GM12878 (cell line): ENCODE measurements at regions not wholly inside any gene's neighbourhood (a gene's known extent, or its start where the extent isn't known, plus 50 kb on each side); places are given as distances from the start of the nearest gene placed in this dataset.

Experiments used
- ATAC-seq: fragments of 200-7000 bp; cut with Tn5 transposase; 3 replicates; pipeline ENCODE4 v1.9.1; 2020; ENCODE audit warnings: mild to moderate bottlenecking, moderate library complexity
- BruUV-seq: library from RNA; stranded (reverse); fragments of 400-500 nt; replicated peaks from 2 replicates; lab custom pipeline; 2021; lab: Mats Ljungman, UMichigan
- CTCF ChIA-PET: fragments of 300-600 bp; sonication (Branson Sonifier 250); formaldehyde crosslinking; extraction: SDS; loops from one replicate; lab custom pipeline; 2021; ENCODE audit warnings: inconsistent platforms; lab: Yijun Ruan, JAX
- POLR2A ChIA-PET: fragments of 350-600 bp; formaldehyde crosslinking; extraction: SDS; loops from one replicate; lab custom pipeline; 2021; ENCODE audit warnings: inconsistent platforms; lab: Charles Lee
- RAD21 ChIA-PET: fragments of 300-600 bp; sonication (Branson Sonifier 250); formaldehyde crosslinking; loops from one replicate; lab custom pipeline; 2023; ENCODE audit warnings: antibody characterized with exemption; ENCODE audit not compliant: unreplicated experiment; lab: Charles Lee
- SMC1A ChIA-PET: fragments of 300-600 bp; sonication (Branson Sonifier 250); formaldehyde crosslinking; loops from one replicate; lab custom pipeline; 2023; ENCODE audit not compliant: unreplicated experiment, uncharacterized antibody; lab: Charles Lee
- DNase-seq: peaks from one replicate; pipeline ENCODE4 v3.0.0-alpha.2; 2011; ENCODE audit warnings: low read depth, low spot score
- FAIRE-seq: peaks from 3 replicates; lab custom pipeline; 2011; peaks lifted over from hg19 to GRCh38; lab: Jason Lieb, UNC
- H2AFZ ChIP-seq: 2 replicates; pipeline ENCODE4 v1.6.0; 2011; ENCODE audit warnings: low read depth, low read length, control low read depth; ENCODE audit not compliant: control insufficient read depth
- H3K27ac ChIP-seq: 2 replicates; pipeline ENCODE4 v1.5.1; 2011; ENCODE audit warnings: control low read depth; ENCODE audit not compliant: control insufficient read depth, insufficient read depth
- H3K27me3 ChIP-seq, 2 experiments: replicated peaks in 1 of 2; 2 replicates each; pipeline versions ENCODE4 v1.6.0 to v1.6.1; 2011; ENCODE audit warnings: low read length in 1 of 2; ENCODE audit not compliant: control insufficient read depth in 2 of 2, insufficient read depth in 2 of 2
- H3K36me3 ChIP-seq, 2 experiments: 2 replicates each; pipeline ENCODE4 v1.5.1; 2011; ENCODE audit warnings: low read length in 1 of 2; ENCODE audit not compliant: control insufficient read depth in 2 of 2, insufficient read depth in 2 of 2
- H3K4me1 ChIP-seq: 2 replicates; pipeline ENCODE4 v1.6.1; 2011; ENCODE audit warnings: mild to moderate bottlenecking, low read length, moderate library complexity, mixed read lengths; ENCODE audit not compliant: control insufficient read depth, insufficient read depth
- H3K4me2 ChIP-seq: 2 replicates; pipeline ENCODE4 v1.6.0; 2011; ENCODE audit warnings: control low read depth; ENCODE audit not compliant: control insufficient read depth, insufficient read depth
- H3K4me3 ChIP-seq: fragments of 200-600 bp; sonication (generic); 2 replicates; pipeline ENCODE4 v1.5.1; 2016
- H3K79me2 ChIP-seq: 2 replicates; pipeline ENCODE4 v1.6.0; 2011; ENCODE audit warnings: low read length; ENCODE audit not compliant: control insufficient read depth, insufficient read depth
- H3K9ac ChIP-seq: 2 replicates; pipeline ENCODE4 v1.8.0; 2011; ENCODE audit warnings: low read length, control low read depth, mixed read lengths; ENCODE audit not compliant: control insufficient read depth, insufficient read depth
- H3K9me3 ChIP-seq: replicated peaks from 3 replicates; pipeline ENCODE4 v1.5.1; 2011; ENCODE audit warnings: mild to moderate bottlenecking, low read length; ENCODE audit not compliant: control insufficient read depth, insufficient read depth
- H4K20me1 ChIP-seq: 2 replicates; pipeline ENCODE4 v1.6.0; 2011; ENCODE audit not compliant: control insufficient read depth, insufficient read depth
- BHLHE40 ChIP-seq, 2 experiments: fragments of 450-650 bp in 1 of 2; IDR thresholded peaks; 2 replicates each; pipeline ENCODE4 v1.6.1; 2011 to 2017; ENCODE audit warnings: low read depth in 2 of 2, borderline replicate concordance in 1 of 2, improper control_type of control experiment in 1 of 2, low read length in 1 of 2, mild to moderate bottlenecking in 1 of 2
- BRCA1 ChIP-seq: IDR thresholded peaks from 2 replicates; pipeline ENCODE4 v1.6.1; 2011; ENCODE audit warnings: low read depth, low read length, improper control_type of control experiment
- CBX5 ChIP-seq: sonication (generic); IDR thresholded peaks from 2 replicates; pipeline ENCODE4 v1.6.1; 2016; ENCODE audit warnings: low read depth, moderate library complexity, mild to moderate bottlenecking, inconsistent platforms
- MXI1 ChIP-seq: fragments of 150-350 bp; IDR thresholded peaks from 2 replicates; pipeline ENCODE4 v1.6.1; 2011; ENCODE audit warnings: low read depth, mild to moderate bottlenecking, inconsistent platforms, low read length, improper control_type of control experiment
- NR2C2 ChIP-seq: IDR thresholded peaks from 2 replicates; pipeline ENCODE4 v1.6.1; 2011; ENCODE audit warnings: borderline replicate concordance, low read depth; ENCODE audit not compliant: control insufficient read depth, insufficient read length
- PAX8 ChIP-seq: fragments of 450-650 bp; IDR thresholded peaks from 2 replicates; pipeline ENCODE4 v1.6.1; 2017; ENCODE audit warnings: mild to moderate bottlenecking, moderate library complexity
- TCF12 ChIP-seq: IDR thresholded peaks from 2 replicates; pipeline ENCODE4 v1.6.1; 2011; ENCODE audit warnings: low read depth, mild to moderate bottlenecking, low read length
- ZBED1 ChIP-seq: IDR thresholded peaks from 2 replicates; pipeline ENCODE4 v1.6.1; 2016; ENCODE audit warnings: borderline replicate concordance
- ZBTB40 ChIP-seq: fragments of 450-650 bp; IDR thresholded peaks from 2 replicates; pipeline ENCODE4 v1.6.1; 2016; ENCODE audit warnings: mild to moderate bottlenecking, moderate library complexity, borderline replicate concordance
- WGBS: methylation state at CpG from one replicate; pipeline ENCODE4 v1.1.6; 2016; ENCODE audit warnings: low lambda C conversion rate; ENCODE audit not compliant: insufficient replicate concordance, insufficient coverage; ENCODE audit errors: missing lambda C conversion rate; 5-methylcytosine and 5-hydroxymethylcytosine counted together
- in situ Hi-C: fragments of 300-500 bp; cut with MboI; formaldehyde crosslinking; loops from 9 replicates; pipeline ENCODE4 v1.14.3; 2018; ENCODE audit warnings: mixed read lengths
- intact Hi-C: fragments of 100-400 bp; cut with micrococcal nuclease; formaldehyde crosslinking; loops from one replicate; pipeline ENCODE4 v1.14.2; 2022; ENCODE audit not compliant: unreplicated experiment
- TF ChIP-seq, protein P1 (sequence below): IDR thresholded peaks from 2 replicates; pipeline ENCODE4 v1.6.1; 2012; ENCODE audit warnings: low read depth, low read length, improper control_type of control experiment
- TF ChIP-seq, protein P2 (sequence below): IDR thresholded peaks from 2 replicates; pipeline ENCODE4 v1.6.1; 2011; ENCODE audit warnings: low read depth, mild to moderate bottlenecking, low read length, moderate library complexity, borderline replicate concordance; ENCODE audit errors: extremely low read depth
- TF ChIP-seq, protein P3 (sequence below): fragments of 450-650 bp; IDR thresholded peaks from 2 replicates; pipeline ENCODE4 v1.6.1; 2016; ENCODE audit warnings: mild to moderate bottlenecking
- TF ChIP-seq, protein P4 (sequence below): fragments of 450-650 bp; IDR thresholded peaks from 2 replicates; pipeline ENCODE4 v1.6.1; 2017; ENCODE audit warnings: borderline replicate concordance

DNA sequence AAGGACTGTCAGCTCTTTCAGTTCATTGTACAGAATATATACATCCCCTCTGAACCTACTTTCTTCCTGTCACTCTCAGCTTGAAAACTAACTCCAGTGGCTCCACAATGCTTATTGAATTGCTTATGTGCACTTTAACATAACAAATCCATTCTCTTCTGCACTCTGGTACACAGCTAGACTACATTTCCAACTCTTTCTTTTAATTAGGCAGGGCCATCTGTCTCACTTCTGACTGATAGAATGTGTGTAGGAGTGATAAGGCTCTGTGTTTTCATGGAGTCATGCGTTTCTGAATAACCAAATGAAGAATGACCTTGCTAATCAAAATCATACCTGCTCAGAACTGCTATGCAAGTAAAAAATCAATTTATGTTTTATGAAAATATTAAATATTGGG is 278.5 kb upstream of the CCDC179 start (continued):
- TF ChIP-seq, protein P1, sequence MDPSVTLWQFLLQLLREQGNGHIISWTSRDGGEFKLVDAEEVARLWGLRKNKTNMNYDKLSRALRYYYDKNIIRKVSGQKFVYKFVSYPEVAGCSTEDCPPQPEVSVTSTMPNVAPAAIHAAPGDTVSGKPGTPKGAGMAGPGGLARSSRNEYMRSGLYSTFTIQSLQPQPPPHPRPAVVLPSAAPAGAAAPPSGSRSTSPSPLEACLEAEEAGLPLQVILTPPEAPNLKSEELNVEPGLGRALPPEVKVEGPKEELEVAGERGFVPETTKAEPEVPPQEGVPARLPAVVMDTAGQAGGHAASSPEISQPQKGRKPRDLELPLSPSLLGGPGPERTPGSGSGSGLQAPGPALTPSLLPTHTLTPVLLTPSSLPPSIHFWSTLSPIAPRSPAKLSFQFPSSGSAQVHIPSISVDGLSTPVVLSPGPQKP, result no peak

GRCh38 chr11:23143022-23143421 is 282.7 kb upstream of the CCDC179 start:
- Histone ChIP-seq H3K9me3 (no peaks in the 10 kb centered on the region), H3K4me3 (no peak overlapping the region), H3K27ac (no peak overlapping the region), H3K27me3 (no peaks in the 10 kb centered on the region), H2AFZ (no peak overlapping the region), H3K36me3 (no peaks in the 10 kb centered on the region), H3K79me2 (no peaks in the 10 kb centered on the region), H3K4me2 (no peak overlapping the region), H3K9ac (no peak overlapping the region), H4K20me1 (no peaks in the 10 kb centered on the region), H3K4me1 (no peaks in the 10 kb centered on the region)
- ChIA-PET POLR2A (no interaction called here), SMC1A (no interaction called here), RAD21 (no interaction called here), CTCF (no interaction called here)
- intact Hi-C loops (no loop called here), in situ Hi-C loops (no loop called here)
- no peak for ATAC-seq
- no TSS peak for BruUV-seq
- no peak for DNase-seq
- FAIRE-seq, result no peak
- 27% methylated on average over 2 of the region's 2 CpGs for WGBS
- TF ChIP-seq, protein P2, sequence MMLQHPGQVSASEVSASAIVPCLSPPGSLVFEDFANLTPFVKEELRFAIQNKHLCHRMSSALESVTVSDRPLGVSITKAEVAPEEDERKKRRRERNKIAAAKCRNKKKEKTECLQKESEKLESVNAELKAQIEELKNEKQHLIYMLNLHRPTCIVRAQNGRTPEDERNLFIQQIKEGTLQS, result no peak
- TF ChIP-seq CBX5, result no peak
- TF ChIP-seq BRCA1, result no peak
- no peak for TF ChIP-seq ZBED1
- TF ChIP-seq, protein P3, sequence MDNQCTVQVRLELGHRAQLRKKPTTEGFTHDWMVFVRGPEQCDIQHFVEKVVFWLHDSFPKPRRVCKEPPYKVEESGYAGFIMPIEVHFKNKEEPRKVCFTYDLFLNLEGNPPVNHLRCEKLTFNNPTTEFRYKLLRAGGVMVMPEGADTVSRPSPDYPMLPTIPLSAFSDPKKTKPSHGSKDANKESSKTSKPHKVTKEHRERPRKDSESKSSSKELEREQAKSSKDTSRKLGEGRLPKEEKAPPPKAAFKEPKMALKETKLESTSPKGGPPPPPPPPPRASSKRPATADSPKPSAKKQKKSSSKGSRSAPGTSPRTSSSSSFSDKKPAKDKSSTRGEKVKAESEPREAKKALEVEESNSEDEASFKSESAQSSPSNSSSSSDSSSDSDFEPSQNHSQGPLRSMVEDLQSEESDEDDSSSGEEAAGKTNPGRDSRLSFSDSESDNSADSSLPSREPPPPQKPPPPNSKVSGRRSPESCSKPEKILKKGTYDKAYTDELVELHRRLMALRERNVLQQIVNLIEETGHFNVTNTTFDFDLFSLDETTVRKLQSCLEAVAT, result no peak
- no peak for TF ChIP-seq NR2C2
- no peak for TF ChIP-seq MXI1
- no peak for TF ChIP-seq ZBTB40
- TF ChIP-seq TCF12, result no peak
- no peak for TF ChIP-seq PAX8
- TF ChIP-seq, protein P4, sequence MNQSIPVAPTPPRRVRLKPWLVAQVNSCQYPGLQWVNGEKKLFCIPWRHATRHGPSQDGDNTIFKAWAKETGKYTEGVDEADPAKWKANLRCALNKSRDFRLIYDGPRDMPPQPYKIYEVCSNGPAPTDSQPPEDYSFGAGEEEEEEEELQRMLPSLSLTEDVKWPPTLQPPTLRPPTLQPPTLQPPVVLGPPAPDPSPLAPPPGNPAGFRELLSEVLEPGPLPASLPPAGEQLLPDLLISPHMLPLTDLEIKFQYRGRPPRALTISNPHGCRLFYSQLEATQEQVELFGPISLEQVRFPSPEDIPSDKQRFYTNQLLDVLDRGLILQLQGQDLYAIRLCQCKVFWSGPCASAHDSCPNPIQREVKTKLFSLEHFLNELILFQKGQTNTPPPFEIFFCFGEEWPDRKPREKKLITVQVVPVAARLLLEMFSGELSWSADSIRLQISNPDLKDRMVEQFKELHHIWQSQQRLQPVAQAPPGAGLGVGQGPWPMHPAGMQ, result no peak
- TF ChIP-seq BHLHE40 (IDR thresholded peaks at IDR 0.05; ENCODE audit: borderline replicate concordance in 1 of 2, low read depth in 2 of 2, low read length in 1 of 2), result no peak
